ENCODE measurements at regions not wholly inside any gene's neighbourhood (a gene's known extent, or its start where the extent isn't known, plus 50 kb on each side); places are given as distances from the start of the nearest gene placed in this dataset.
"Not testable (repeated sequence)": the region's sequence is repeated elsewhere in the genome, so short reads cannot be mapped to it uniquely, and the experiment has no call there.

- no peak for DNase-seq (ENCODE audit: low read depth)
Measured at GRCh38 chr4:55028196-55028595, 97.2 kb downstream of the KDR start.

GRCh38 chr4:55027596-55027995 lies 97.8 kb downstream of the KDR start:
- no peak for DNase-seq (ENCODE audit: low read depth)

GRCh38 chr4:55025456-55025855 lies 99.9 kb downstream of the KDR start:
- not testable (repeated sequence) for DNase-seq (ENCODE audit: low read depth)

GRCh38 chr4:55023030-55023429 lies 102.4 kb downstream of the KDR start:
- DNase-seq (ENCODE audit: low read depth): no peak

GRCh38 chr4:55021214-55021613 lies 104.2 kb downstream of the KDR start:
- no peak for DNase-seq (ENCODE audit: low read depth)

- no peak for DNase-seq (ENCODE audit: low read depth)
Measured at GRCh38 chr4:55020131-55020530, 105.3 kb downstream of the KDR start.

- no peak for DNase-seq (ENCODE audit: low read depth)
Measured at GRCh38 chr4:55018978-55019377, 106.4 kb downstream of the KDR start.

GRCh38 chr4:55018521-55018920 lies 106.9 kb downstream of the KDR start:
- DNase-seq (ENCODE audit: low read depth): no peak

- no peak for DNase-seq (ENCODE audit: low read depth)
Measured at GRCh38 chr4:55017406-55017805, 108.0 kb downstream of the KDR start.

GRCh38 chr4:55016131-55016530 lies 109.3 kb downstream of the KDR start:
- no peak for DNase-seq (ENCODE audit: low read depth)

- no peak for DNase-seq (ENCODE audit: low read depth)
Measured at GRCh38 chr4:55014876-55015275, 110.5 kb downstream of the KDR start.

- no peak for DNase-seq (ENCODE audit: low read depth)
Measured at GRCh38 chr4:55013431-55013955, 111.9 kb downstream of the KDR start.

- DNase-seq (ENCODE audit: low read depth): no peak
Measured at GRCh38 chr4:55012363-55013230, 112.8 kb downstream of the KDR start.

- no peak for DNase-seq (ENCODE audit: low read depth)
Measured at GRCh38 chr4:55011761-55012160, 113.6 kb downstream of the KDR start.

- DNase-seq (ENCODE audit: low read depth): no peak
Measured at GRCh38 chr4:55010550-55010949, 114.8 kb downstream of the KDR start.

GRCh38 chr4:55008166-55009056 lies 117.0 kb downstream of the KDR start:
- DNase-seq (ENCODE audit: low read depth): peak; percentile 78

GRCh38 chr4:55005910-55006309 lies 119.5 kb downstream of the KDR start:
- DNase-seq (ENCODE audit: low read depth): no peak

GRCh38 chr4:55004831-55005230 lies 120.6 kb downstream of the KDR start:
- no peak for DNase-seq (ENCODE audit: low read depth)

GRCh38 chr4:55002431-55002830 lies 123.0 kb downstream of the KDR start:
- no peak for DNase-seq (ENCODE audit: low read depth)

GRCh38 chr4:55001538-55001937 lies 123.9 kb downstream of the KDR start:
- no peak for DNase-seq (ENCODE audit: low read depth)

- no peak for DNase-seq (ENCODE audit: low read depth)
Measured at GRCh38 chr4:54999003-54999402, 126.4 kb downstream of the KDR start.

- not testable (repeated sequence) for DNase-seq (ENCODE audit: low read depth)
Measured at GRCh38 chr4:54993473-54994026, 131.8 kb downstream of the KDR start.

Data from CMK (cell line).